Jurkat, Clone E6-1 (cell line): ENCODE measurements at regions not wholly inside any gene's neighbourhood (a gene's known extent, or its start where the extent isn't known, plus 50 kb on each side); places are given as distances from the start of the nearest gene placed in this dataset.
"Not testable (repeated sequence)": the region's sequence is repeated elsewhere in the genome, so short reads cannot be mapped to it uniquely, and the experiment has no call there.

Experiments
- DNase-seq: peaks from one replicate; pipeline ENCODE4 v3.0.0-alpha.2; 2011; ENCODE audit warnings: low read depth, low spot score
- H3K4me3 ChIP-seq: 2 replicates; pipeline ENCODE4 v1.5.1; 2011; ENCODE audit warnings: mild to moderate bottlenecking, low read length, control low read depth, moderate library complexity

DNA sequence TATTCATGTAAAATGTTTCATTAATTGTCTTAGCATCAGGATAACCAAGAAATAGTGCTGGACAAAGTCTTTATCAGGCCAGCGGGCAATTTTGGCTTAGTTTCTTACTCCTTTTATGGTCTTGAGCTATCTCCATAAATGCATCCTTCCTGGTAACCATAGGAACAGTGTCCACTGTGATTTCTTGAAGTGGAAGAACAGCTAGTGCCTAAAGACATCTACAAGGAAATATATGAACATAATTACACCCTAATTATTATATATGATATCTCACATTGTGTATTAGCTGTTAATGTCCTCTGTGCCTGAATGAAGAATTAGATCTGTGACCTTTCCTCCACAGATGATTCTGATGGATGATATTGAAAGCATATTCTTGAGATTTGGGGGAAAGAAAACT is 286.7 kb upstream of the ATXN7L3B start:
- no peak for DNase-seq

DNA sequence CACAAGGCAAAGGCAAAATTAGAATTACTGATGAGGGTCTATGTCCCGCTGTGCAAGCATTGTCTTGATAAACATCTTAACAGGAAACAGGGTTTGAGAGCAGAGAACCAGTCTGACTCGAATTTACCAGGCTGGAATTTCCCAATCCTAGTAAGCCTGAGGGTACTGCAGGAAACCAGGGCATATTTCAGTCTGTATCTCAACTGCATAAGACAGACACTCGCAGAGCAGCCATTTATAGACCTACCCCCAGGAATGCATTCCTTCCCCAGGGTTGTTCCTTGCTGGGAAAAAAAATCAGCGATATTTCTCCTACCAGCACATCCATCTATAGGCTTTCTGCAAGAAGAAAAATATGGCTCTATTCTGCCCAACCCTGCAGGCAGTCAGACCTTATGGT is 283.8 kb upstream of the ATXN7L3B start:
- H3K4me3 ChIP-seq, DNase-seq: not testable (repeated sequence)

More for the DNA sequence above, 286.7 kb upstream of the ATXN7L3B start:
- no peak overlapping the region for H3K4me3 ChIP-seq

DNA sequence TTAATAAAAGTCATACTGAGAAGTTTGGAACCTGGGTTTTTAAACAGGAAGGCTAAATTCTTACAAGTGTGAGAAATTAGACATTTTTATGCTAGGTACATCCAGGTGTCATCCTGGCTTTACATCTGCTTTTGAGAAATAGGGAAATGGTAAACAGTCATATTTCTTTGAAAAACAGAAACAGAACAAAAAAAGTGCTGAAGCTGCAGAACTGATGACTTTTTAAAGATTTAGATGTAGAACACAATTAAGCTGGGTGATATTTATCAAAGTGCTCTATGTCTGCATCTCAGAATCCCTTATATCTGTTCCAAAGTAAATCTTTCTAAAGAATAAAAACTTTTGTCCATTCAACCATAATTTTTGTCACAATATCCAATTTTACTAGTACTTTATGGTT is 282.9 kb upstream of the ATXN7L3B start:
- DNase-seq, result no peak
- H3K4me3 ChIP-seq, result no peak overlapping the region

DNA sequence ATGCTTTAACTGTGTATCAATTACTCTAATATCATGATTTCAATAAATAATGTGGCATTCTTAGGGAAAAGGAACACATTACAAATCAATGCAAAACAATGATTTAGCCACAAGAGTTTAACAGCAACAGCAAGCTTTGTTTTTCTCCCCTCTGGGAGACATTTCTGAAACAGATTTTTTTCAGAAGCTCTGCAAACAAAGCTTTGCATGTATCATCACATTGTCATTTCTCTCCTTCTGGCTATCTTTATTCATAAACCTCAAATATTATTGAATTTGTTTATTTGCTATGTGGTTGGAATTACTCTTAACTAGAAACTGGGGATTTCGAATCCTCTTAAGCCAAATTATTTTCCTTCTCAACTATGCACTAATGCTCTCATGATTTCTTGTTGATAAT is 278.4 kb upstream of the ATXN7L3B start:
- H3K4me3 ChIP-seq, result no peak overlapping the region
- no peak for DNase-seq

DNA sequence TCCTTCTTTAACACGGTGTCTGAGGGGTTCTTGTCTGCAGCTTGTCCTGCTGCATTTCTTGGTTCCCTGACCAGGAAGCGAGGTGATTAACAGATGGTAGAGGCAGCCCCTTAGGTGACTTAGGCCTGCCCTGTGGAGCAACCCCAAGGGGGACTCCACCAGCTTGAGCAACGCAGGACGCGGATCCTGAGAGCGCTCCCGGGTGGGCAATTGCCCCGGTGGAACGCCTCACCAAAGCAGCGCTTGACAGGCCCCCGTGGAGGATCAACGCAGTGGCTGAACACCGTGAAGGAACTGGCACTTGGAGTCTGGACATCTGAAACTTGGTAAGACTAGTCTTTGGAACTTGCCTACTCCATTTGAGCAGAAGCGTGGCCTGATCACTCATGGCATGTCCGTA is 272.9 kb upstream of the ATXN7L3B start:
- H3K4me3 ChIP-seq, result no peak overlapping the region
- DNase-seq, result no peak

DNA sequence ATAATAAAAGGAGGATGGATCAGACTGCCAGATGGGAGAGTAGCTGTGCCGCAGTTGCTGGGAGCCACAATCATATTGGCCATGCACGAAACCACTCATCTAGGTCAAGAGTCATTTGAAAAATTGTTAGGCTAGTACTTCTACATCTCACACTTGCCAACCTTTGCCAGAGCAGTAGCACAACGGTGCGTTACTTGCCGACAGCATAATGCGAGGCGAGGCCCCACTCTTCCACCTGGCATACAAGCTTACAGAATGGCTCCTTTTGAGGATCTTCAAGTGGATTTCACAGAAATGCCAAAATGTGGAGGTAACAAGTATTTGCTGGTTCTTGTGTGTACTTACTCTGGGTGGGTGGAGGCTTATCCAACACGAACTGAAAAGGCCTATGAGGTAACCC is 268.3 kb upstream of the ATXN7L3B start:
- not testable (repeated sequence) for DNase-seq, H3K4me3 ChIP-seq

DNA sequence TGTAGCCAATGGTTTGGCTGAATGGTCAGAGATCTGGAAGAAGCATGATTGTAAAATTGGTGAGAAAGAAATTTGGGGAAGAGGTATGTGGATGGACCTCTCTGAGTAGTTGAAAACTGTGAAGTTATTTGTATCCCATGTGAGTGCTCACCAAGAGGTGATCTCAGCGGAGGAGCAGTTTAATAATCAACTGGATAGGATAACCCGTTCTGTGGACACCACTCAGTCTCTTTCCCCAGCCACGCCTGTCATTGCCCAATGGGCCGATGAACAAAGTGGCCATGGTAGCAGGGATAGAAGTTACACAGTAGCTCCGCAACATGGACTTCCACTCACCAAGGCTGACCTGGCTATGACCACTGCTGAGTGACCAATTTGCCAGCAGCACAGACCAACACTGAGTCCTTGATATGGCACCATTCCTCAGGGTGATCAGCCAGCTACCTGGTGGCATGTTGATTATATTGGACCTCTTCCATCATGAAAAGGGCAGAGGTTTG is 257.4 kb upstream of the ATXN7L3B start:
- H3K4me3 ChIP-seq, result no peak overlapping the region
- DNase-seq, result no peak

DNA sequence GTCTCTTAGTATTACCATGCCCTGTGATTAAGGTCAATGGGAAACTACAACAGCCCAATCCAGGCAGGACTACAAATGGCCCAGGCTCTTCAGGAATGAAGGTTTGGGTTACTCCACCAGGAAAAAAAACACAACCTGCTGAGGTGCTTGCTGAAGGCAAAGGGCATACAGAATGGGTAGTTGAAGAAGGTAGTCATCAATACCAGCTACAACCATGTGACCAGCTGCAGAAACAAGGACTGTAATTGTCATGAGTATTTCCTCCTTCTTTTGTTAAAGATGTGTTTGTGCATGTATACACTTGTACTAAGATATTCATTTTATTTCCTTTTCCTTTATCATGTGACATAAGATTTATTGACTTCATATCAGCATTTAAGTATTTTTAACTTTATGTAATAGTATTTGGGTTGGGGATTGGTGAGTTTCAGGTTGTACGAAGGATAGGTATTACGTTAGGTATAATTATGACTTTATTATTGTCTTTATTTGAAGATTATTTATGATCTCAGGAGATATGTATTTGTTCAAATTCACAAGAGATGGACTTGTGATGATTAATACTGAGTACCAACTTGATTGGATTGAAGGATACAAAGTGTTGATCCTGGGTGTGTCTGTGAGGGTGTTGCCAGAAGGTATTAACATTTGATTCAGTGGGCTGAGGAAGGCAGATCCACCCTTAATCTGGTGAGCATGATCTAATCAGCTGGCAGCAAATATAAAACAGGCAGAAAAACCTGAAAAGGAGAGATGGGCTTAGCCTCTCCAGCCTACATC is 256.0 kb upstream of the ATXN7L3B start:
- H3K4me3 ChIP-seq, DNase-seq: not testable (repeated sequence)

DNA sequence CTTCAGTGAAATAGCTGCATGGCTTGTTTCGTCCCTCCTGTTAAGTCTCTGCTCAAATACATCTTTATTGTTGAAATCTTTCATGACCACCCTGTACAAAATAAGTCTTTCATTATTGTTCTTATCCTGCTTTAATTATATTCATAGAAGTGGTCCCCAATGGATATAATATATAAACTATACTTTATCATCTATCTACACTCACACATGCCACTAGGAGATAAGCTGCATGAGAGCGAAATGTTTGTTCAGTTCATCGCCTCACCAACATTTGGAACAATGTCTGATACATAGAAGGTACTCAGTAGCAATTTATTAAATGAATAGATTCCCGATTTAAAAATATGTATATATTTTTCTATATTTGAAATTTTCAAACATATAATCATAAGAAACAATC is 254.0 kb upstream of the ATXN7L3B start:
- no peak for DNase-seq
- no peak overlapping the region for H3K4me3 ChIP-seq

DNA sequence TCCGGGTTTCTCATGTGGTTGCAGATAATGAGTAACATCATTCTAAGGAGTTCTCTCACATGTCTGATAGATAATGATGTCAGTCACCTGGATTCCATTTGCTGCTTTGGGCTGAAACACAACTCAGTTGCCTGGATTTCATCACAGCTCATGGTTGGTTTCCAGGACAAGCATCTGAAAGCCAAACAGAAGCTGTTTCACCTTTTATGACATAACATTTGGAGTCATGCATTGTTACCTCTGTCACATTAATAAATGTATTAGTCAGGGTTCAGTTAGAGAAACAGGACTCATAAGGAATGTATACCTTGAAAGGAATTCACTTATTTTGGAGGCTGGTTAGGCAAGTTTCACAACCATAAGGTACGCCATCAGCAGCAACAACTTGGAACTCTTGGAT is 251.9 kb upstream of the ATXN7L3B start:
- no peak overlapping the region for H3K4me3 ChIP-seq
- no peak for DNase-seq

DNA sequence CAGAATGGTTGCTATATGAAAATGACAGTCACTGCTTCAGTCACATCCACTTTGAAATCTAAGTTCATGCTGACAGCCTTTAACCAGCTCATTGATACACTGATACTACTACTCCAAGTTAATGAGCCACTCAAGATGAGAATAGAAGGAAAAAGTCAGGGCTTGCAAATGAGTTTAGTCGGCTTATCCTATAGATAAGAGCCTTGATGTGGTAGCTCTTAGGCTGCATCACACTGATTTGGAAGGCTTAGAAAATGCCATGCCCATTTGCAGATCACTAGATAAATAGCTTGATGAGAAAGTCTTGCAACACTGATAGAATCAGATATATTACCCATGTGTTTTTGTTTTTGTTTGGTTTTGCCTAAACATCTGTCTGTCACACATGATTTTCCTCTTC is 251.4 kb upstream of the ATXN7L3B start:
- no peak for DNase-seq
- no peak overlapping the region for H3K4me3 ChIP-seq

DNA sequence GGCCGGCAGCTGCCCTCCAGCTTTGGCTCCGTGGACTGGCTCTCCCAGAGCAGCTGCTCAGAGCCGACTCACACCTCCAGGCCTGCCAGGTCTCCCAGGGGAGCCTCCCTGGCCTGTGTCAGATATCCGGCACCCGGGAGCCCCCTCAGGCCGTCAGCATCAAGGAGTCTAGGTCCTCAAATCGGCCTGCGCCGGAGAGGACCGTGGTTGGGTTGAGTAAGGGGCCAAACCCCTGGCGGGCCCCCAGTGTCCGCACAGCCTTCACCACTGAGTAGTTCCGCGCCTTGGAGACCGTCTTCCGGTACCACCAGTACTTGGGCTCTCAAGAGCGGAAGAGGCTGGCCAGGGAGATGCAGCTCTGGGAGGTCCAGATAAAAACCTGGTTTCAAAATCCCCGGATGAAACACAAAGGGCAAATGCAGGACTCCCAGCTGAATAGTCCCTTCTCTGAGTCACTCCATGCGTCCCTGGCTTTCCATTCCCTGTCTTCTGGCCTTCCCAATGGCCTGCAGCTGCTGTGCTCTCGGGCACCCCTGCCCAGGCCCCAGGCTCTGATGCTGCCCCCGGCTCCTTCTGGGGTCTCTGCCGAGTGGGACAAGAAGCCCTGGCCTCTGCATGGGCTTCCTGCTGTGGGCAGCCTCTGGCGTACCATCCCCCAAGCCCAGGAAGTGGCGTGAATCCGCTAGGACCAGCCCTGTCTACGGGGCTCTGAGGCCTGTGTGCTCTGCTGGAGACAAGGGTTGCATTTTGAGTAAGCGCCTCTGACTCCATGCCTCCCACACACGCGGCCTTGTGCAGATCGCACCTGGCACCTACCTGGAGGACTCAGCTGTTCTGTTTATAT is 245.1 kb upstream of the ATXN7L3B start:
- DNase-seq, result no peak
- H3K4me3 ChIP-seq, result no peak overlapping the region

DNA sequence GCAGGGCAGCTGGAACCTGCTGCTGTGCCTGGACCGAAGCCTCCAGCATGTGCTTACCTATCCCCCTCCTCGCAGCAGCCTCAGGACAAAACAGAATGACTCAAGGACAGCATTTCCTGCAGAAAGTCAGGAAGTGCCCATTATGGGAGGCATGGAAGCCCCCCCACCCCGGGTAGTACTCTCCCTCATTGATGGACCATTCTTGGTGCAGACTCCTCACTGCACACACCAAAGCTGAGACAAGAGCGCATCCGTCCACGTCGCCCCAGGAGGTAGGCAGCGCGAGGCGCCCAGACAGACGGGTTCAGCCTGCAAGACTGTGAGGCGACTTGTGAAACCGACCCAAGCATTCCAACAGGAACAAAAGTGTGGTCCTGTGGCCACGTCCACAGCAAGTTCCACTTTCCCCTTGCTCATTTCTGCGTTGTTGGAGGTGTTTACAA is 243.9 kb upstream of the ATXN7L3B start:
- H3K4me3 ChIP-seq, result no peak overlapping the region
- DNase-seq, result no peak

DNA sequence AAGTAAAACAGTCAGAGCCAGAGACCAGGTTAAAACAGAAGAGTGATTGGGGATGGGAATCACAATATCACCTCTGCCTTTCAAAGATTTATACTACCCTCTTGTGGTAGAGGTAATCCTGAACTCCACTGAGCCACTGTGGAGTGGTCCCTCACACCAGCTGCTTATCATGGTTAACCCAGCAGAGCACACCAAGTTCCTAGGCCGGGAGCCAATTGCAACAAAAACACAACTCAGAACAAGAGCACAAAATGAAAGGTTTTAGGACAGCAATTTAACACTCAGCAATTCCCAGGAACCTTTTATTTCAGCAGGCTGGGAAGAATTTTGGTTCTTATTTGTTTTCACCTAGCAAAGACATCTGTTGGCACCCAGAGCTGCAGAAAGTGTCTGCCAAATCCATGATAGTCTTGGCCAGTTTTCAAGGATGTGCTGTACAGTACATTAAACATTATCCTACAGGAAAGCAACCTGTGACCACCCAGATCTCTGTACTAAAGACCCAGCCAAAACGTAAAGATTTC is 220.5 kb upstream of the ATXN7L3B start:
- DNase-seq, result peak; percentile 11
- H3K4me3 ChIP-seq, result no peak overlapping the region

DNA sequence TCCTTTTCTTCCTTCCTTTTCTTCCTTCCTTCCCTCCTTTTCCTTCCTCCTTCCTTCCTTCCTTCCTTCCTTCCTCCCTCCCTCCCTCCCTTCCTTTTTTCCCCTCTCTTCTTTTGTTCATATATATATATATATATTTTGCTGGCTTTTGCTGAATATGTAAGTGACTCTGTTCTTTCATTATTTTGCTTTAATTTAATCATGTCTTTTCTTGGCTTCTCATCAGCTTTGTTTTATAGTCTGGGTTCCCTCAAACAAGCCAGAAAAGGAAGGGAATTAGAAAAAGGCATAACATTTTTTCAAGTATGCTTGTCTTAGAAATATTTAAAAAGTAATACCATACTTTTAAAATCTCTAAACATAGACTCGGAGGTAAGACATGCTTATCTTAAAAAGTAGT is 219.9 kb upstream of the ATXN7L3B start:
- no peak for DNase-seq

DNA sequence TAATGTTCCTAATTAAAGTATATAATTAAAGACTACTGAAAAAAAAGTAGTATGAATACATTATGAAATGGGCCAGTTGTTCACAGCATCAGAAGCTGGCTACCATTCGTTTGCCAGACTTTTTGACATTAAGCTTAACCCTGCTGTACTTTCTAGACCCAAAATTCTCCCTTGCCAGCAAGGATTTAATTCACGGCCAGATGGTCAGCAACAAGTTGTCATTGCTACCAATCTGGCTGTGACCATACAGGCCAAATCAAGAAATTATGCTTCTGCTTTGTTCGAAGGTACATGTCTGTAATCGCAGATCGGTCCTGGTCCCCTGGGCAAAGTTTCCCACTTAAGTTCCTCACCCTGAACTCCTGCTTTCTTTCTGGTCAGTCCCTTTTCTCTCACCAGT is 217.7 kb upstream of the ATXN7L3B start:
- no peak overlapping the region for H3K4me3 ChIP-seq
- no peak for DNase-seq

More for the DNA sequence above, 219.9 kb upstream of the ATXN7L3B start:
- H3K4me3 ChIP-seq, result no peak overlapping the region

DNA sequence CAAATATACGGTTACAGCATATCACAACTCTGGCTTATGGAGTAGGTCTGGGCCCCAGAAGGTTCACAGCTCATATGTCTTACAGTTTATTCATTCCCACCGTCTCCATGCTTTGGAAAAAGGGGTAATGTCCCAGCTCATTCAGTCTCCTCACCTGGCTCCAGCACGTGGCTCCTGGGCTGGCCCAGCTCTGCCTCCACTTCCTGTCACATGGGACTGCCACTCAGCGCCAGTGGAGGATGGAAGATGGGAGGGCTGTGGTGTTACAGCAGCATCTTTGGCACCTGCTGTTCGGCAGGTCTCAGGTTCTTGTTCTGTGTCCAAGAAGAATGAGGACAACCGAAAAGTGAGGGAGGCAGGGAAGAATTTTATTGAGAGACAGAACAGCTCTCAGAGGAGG is 216.3 kb upstream of the ATXN7L3B start:
- no peak for DNase-seq
- H3K4me3 ChIP-seq, result no peak overlapping the region

DNA sequence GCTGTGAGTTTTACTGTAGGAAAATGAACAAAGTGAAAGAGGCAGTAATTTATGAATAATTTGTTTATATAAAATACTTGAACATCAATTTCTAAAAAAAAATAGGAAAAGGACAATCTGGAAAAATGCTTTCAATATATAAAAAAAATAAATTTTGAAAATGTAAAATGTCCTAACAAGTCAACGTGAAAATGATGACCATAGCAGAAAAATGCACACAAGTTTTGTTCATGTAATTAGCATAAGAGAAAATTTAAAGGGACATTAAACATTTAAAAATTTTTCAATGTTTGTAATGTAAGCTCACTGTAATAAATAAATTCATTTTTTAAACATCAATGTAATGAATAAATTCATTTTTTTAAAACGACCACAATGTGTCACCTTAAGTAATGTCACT is 214.8 kb upstream of the ATXN7L3B start:
- DNase-seq, result no peak
- H3K4me3 ChIP-seq, result no peak overlapping the region

DNA sequence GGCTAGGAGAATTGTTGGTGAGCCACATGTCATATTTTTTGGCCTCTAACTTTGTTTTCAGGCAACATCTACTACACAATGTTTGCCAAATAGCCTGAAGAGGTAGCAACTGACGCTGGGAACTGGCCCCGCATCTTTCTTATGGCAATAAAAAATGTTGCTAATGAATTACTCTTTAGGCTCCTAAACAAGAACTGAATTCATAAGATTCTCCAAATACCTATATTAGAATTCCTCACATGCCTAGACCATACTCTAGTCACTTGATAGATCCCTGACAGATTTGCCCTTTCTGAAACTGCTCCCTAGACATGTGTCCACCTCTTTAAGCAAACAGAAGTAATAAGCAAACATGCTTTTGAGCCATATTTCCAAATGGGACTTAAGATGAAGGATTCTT is 209.0 kb upstream of the ATXN7L3B start:
- no peak for DNase-seq

DNA sequence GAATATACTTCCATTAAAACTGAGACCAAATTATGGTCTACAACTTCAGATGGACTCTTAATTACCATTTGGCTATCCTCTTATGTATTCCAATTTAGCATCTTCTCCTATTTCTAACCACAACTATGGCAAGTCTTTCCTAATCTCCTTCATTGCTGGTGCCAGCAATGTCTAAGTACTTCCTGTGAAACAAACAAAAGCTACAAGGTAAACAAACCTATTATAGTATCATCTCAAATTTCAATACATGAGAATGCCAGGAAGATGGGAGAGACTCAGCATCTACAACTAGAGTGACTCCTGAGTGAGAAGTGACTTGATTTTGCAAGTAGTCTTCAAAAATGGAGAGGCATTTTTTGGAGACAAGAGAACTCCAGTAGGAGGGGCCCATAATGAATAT is 202.9 kb upstream of the ATXN7L3B start:
- H3K4me3 ChIP-seq, result no peak overlapping the region
- no peak for DNase-seq

More for the DNA sequence above, 209.0 kb upstream of the ATXN7L3B start:
- H3K4me3 ChIP-seq, result no peak overlapping the region
